Mammary epithelial cell (primary cell): ENCODE measurements at regions not wholly inside any gene's neighbourhood (a gene's known extent, or its start where the extent isn't known, plus 50 kb on each side); places are given as distances from the start of the nearest gene placed in this dataset.

ENCODE experiments used
- CTCF ChIP-seq, 2 donors: IDR thresholded peaks in 1 of 2; conservative IDR thresholded peaks in 1 of 2; 2 replicates each; pipeline ENCODE4 v1.5.1; 2011 to 2012; ENCODE audit warnings: inconsistent platforms in 2 of 2, low read length in 2 of 2, mild to moderate bottlenecking in 2 of 2, control low read depth in 1 of 2, low read depth in 1 of 2; ENCODE audit not compliant: insufficient read depth in 1 of 2; ENCODE audit errors: extremely low read depth in 1 of 2
- EZH2 ChIP-seq: IDR thresholded peaks from 2 replicates; pipeline ENCODE4 v1.6.1; 2012; ENCODE audit warnings: low read length, inconsistent platforms, borderline replicate concordance

- TF ChIP-seq CTCF (conservative IDR thresholded peaks at IDR 0.05 in 1 of 2, IDR thresholded peaks at IDR 0.05 in 1 of 2; ENCODE audit: extremely low read depth in 1 of 2, insufficient read depth in 1 of 2, low read depth in 1 of 2, low read length in 2 of 2): no peak
- TF ChIP-seq EZH2: no peak
Measured at GRCh38 chr18:78499586-78499985, 480.0 kb upstream of the SALL3 start.
